GM10266 (cell line): ENCODE measurements at regions not wholly inside any gene's neighbourhood (a gene's known extent, or its start where the extent isn't known, plus 50 kb on each side); places are given as distances from the start of the nearest gene placed in this dataset.

ENCODE experiments used
- DNase-seq: peaks from one replicate; pipeline ENCODE4 v3.0.0; 2012; ENCODE audit errors: extremely low spot score
- TF ChIP-seq, protein P1 (sequence below): IDR thresholded peaks from 2 replicates; pipeline ENCODE4 v1.5.1; 2012; ENCODE audit warnings: mild to moderate bottlenecking, low read depth; ENCODE audit not compliant: control insufficient read depth, insufficient read depth; ENCODE audit errors: missing control alignments

DNA sequence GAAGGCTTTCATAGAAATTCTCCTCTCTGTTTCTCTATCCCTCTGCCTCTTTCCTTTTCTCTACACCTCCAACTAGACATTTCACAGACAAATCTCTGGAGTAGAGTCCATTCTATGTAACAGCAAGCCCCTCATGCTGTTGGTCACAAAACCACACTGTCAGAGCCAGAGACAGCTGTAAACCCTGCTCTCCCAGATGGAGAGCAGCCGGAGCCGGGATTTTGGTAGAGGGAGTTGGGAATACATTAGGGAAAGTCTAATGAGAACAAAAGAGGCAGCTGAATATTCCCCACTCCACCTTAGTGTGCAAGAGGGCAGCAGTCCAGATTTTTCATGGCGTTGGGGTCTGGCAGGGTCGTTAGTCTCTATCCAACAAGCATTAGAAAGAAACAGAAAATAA, 68.3 kb upstream of the EDN1 start:
- no peak for DNase-seq

DNA sequence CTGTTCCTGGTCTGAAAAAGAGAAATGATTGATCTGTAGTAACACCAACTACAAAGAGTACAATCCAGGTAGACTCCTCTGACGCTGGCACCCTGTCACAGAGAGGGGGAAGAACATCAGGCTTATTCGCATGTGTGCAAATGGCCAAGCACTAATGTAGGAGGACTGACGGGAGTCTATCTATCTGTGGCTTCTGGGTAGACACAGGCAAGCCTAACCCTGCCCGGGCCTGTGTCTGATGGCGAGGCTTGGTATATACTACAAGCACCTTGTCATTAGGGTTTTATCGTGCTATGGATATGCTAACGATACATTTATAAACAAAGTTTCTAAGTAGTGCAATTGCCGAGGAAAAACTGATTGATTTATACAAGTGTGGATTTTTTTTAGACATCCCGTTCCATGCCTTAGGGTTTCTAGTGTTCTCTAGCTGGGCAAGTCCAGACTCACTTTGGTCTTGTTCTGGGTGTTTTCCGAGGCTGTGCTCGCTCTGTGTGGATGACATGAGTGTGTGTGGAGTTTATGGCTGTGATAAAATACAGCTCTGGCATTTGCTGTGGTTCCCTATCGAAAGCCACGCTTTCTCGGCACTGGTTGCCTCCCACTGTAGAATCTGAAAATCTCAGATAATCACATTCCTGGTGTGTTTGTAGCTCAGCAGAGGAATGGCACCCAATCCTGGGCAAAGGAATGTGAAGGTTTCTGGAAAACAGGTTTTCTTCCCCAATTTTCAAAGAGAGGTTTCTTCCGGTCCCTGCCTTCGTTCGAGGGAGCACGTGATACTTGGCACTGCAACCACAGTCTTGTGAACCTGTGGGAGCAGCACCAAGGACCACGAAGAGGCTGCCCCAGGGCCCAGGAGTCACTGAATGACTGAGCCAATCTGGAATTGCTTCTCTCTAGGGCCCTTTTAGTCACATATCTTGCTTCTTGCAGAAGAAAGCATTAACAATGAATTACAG, 67.5 kb upstream of the EDN1 start:
- TF ChIP-seq, protein P1, sequence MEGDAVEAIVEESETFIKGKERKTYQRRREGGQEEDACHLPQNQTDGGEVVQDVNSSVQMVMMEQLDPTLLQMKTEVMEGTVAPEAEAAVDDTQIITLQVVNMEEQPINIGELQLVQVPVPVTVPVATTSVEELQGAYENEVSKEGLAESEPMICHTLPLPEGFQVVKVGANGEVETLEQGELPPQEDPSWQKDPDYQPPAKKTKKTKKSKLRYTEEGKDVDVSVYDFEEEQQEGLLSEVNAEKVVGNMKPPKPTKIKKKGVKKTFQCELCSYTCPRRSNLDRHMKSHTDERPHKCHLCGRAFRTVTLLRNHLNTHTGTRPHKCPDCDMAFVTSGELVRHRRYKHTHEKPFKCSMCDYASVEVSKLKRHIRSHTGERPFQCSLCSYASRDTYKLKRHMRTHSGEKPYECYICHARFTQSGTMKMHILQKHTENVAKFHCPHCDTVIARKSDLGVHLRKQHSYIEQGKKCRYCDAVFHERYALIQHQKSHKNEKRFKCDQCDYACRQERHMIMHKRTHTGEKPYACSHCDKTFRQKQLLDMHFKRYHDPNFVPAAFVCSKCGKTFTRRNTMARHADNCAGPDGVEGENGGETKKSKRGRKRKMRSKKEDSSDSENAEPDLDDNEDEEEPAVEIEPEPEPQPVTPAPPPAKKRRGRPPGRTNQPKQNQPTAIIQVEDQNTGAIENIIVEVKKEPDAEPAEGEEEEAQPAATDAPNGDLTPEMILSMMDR: no peak
- no peak for DNase-seq

More for the DNA sequence above, 68.3 kb upstream of the EDN1 start:
- TF ChIP-seq, protein P1: no peak

DNA sequence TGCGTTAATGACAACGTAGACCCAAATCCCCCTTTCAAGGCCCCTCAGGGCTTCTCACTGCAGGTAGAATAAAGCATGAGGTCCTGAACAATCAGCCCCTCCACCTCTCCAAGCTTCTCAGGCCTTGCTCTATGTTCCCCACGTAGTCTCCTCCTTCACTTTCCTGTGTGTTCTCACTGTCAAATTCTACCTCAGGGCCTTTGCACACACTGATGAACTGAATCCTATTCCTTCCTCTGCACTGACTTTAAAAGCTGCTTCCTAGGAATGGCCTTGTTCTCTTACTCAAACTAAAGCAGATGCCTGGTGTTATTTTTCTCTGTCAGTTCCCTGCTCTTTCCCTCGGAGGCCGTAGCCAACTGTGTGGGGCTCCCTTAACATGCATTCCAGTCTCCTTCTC, 66.8 kb upstream of the EDN1 start:
- TF ChIP-seq, protein P1: no peak
- no peak for DNase-seq

DNA sequence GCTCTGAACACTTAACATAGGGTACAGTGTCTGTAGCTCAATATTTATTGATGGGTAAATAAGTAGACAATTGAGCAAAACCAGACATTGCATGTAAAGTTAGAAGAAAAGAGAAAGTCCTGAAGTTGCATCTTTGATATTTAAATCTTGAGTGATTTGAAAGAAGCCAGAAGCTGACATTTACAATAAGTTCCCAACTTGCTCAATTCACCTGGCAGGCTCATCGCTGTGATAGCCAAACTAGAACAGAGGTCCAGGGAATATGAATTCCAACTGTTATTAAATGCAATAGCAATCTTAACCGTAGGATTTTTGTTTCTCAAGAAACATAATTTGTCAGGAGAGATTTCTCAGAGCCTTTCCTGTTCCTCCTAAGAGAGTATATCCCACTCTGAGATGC, 65.9 kb upstream of the EDN1 start:
- TF ChIP-seq, protein P1: no peak
- no peak for DNase-seq

DNA sequence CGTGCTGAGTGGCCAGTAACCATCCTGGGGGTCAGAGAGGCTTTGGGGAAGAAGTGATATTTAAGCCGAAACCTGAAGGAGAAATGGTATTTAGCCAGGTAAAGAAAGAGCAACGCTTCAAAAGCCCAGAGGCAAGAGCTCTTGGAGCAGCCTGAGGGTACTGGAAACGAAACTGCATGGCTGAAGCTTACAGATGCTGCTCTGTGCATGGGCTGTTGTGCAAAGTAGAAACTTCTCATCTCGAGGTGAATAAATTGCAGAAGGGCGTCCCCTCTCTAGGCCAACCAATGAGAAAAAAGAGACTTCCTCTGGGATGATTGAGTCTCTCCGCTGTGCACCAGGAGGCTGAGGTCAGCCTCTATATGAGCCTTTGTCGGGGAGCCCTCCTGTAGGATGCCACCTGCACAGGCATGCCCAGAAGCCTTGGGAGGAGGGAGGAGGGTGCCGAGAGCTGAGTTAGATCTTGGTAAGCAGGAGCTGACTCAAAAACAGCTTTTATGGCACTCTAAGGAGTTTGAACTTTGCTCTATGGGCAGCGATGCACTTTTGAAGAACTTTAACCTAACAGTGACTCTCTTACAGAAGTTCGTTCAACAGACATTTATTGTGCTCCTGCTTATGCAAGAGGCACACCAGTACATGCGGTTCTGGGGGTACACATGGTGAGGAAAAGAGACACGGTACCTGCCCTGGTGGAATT, 61.6 kb upstream of the EDN1 start:
- no peak for DNase-seq
- TF ChIP-seq, protein P1: no peak

DNA sequence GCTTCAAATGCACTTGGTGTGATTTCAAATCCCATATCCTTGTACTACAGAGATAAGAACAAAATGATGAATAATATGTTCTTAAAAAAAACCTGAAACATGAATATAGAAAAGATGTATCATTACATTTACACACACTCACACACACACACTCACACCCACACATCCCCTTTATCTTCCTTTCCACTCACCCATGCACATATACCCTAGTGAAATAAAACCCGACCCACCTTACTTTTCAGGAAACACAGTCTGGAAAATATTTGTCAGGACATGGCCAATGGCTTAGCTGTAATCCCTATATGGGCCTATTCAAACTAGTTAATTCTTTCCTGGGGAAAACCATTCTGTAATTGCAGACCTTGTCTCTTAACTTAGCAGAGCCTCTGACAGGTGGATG, 60.8 kb upstream of the EDN1 start:
- TF ChIP-seq, protein P1: no peak
- no peak for DNase-seq

DNA sequence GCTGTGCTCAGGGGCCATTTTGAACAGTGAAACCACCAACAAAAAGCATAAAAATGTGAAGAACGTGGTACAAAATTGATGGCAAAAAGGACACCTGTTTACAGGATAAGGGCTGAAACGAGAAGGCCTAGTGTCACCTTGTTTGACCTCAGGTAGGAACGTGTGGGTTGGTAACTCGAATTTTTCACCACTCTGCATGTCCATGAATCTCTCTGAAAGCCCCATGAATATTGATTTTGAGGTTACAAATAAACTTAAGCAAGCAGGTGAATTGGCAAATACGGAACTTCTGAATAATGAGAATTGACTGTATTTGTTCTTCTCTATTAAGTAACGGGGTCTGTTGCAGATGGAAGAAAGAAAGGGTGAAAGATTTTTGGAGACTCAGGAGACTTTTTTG, 59.6 kb upstream of the EDN1 start:
- TF ChIP-seq, protein P1: no peak
- DNase-seq: no peak
